C4-2B (cell line): ENCODE measurements at regions not wholly inside any gene's neighbourhood (a gene's known extent, or its start where the extent isn't known, plus 50 kb on each side); places are given as distances from the start of the nearest gene placed in this dataset.

Source experiments
- H3K27ac ChIP-seq: fragments of 450-650 bp; 2 replicates; pipeline ENCODE4 v1.5.1; 2017
- ZFX ChIP-seq: fragments of 450-650 bp; IDR thresholded peaks from 2 replicates; pipeline ENCODE4 v1.6.1; 2017
- TF ChIP-seq, protein P1 (sequence below): fragments of 450-650 bp; conservative IDR thresholded peaks from 2 replicates; pipeline ENCODE4 v1.5.1; 2017; ENCODE audit warnings: mild to moderate bottlenecking

DNA sequence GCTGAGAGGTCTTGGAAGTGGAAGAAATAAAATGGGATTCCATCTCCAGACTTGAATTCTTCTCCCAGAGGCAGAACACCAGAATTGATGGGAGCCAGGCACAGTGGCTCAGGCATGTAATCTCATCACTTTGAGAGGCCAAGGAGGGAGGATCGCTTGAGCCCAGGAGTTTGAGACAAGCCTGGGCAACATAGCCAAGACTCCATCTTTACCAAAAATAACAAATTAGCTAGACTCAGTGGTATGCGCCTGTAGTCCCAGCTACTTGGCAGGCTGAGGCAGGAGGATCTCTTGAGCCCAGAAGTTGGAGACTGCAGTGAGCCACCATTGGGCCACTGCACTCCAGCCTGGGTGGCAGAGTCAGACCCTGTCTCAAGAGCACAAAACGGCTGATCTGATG lies 144.3 kb downstream of the C1D start:
- H3K27ac ChIP-seq = no peak overlapping the region
- TF ChIP-seq, protein P1, sequence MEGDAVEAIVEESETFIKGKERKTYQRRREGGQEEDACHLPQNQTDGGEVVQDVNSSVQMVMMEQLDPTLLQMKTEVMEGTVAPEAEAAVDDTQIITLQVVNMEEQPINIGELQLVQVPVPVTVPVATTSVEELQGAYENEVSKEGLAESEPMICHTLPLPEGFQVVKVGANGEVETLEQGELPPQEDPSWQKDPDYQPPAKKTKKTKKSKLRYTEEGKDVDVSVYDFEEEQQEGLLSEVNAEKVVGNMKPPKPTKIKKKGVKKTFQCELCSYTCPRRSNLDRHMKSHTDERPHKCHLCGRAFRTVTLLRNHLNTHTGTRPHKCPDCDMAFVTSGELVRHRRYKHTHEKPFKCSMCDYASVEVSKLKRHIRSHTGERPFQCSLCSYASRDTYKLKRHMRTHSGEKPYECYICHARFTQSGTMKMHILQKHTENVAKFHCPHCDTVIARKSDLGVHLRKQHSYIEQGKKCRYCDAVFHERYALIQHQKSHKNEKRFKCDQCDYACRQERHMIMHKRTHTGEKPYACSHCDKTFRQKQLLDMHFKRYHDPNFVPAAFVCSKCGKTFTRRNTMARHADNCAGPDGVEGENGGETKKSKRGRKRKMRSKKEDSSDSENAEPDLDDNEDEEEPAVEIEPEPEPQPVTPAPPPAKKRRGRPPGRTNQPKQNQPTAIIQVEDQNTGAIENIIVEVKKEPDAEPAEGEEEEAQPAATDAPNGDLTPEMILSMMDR = no peak
- no peak for TF ChIP-seq ZFX

DNA sequence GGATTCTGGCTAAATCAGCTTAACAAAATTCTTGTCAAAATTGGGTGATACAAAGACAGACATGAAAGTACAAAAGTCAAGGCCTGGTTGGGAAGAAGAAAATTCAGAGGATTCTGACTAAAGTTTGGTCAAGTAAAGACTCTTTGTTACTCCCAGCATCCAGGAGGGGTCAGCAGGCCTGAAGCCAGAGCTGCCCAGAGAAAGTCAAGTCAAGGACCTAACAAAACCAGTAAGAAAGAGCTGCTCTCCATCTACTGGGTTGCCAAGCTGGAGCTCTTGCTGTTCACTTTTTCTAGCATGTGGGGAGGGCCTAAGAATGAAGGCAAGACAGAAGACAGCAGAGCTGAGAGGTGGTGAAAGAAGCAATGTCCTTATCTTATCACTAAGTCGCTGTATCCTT lies 143.3 kb downstream of the C1D start:
- H3K27ac ChIP-seq = no peak overlapping the region
- TF ChIP-seq ZFX = no peak
- TF ChIP-seq, protein P1 = no peak

DNA sequence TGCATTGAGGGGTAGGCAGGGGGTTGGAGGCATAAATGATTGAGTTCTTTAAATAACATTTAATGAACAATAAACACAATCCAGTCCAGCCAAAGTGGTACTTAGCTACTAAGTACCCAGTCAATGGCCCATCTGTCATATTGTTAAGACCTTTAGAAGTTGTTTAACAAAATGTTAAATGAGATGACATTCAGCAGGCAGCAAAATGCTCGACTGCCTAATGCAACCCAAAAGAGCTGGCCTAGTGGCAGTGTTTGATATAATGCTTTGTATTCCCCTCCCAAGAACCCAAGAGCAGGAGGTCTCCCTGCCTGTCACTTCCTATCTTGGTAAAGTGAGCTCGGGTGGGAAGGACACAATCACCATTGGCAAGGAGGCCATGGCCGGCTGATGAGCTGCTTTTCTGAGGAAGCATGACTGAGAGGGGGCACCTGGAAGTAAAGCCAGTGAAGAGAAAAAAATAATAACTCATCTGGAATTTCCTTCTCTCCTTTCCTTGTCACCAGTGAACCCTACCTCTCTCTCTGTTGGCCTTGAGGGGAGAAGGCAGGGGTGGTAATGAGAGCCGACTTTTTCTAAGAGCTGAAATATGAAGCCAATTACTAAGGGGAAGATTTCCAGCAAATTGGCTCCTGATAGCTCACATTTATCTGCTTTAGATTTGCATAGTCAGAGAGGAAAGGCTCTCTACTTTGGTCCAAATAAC lies 140.6 kb downstream of the C1D start:
- no peak overlapping the region for H3K27ac ChIP-seq
- TF ChIP-seq, protein P1 = no peak
- no peak for TF ChIP-seq ZFX

DNA sequence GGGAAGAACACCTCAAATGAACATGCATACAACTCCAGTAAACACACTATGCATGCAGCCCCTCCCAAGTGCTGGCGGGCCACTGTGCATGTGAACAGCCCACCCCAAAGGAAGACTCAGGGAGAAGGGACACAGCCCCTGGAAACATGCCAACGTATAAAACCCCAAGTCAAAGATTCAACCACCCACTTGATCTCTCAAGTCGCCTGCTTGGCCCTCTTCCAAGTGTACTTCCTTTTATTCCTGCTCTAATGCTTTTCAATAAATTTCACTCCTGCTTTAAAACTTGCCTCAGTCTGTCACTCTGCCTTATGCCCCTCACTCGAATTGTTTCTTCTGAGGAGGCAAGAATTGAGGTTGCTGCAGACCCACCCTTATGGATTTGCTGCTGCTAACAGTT lies 139.1 kb downstream of the C1D start:
- H3K27ac ChIP-seq = no peak overlapping the region
- no peak for TF ChIP-seq ZFX
- TF ChIP-seq, protein P1 = no peak

DNA sequence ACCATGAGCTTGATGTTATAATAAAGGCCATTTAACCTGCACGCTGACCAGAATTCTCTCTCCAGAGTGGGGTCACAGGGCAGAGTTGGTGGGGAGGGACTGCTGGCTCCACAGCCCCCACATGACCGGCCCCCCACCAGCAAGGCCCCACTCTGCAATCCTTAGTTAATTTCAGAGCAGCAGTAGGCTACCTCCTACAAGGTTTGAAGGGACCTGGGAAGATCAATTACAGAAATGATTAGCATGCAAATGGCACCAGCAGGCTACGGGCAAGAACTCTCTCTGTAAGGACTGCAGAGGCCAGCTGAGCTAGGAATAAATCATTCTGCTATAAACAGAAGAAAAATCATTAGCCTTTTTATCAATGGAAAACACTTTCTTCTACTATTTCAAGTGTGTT lies 135.3 kb downstream of the C1D start:
- no peak overlapping the region for H3K27ac ChIP-seq
- TF ChIP-seq, protein P1 = no peak
- TF ChIP-seq ZFX = no peak

DNA sequence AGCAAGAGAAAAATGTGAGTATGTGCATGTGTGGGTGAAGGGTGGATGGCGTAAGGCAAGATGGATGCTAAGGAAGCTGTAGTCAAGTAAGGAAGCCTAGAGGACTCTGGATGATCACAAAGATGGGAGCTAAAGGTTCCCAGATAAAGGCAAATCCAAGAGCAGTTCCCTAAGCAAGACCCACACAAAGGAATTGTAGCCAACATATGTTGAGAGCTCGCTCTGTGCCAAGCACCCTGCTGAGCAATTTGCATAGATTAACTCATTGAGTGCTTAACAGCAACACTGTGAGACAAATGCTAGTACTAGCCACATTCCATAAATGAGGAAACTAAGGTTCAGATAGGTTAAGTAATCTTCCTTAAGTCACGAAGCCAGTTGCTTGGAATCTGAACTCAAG lies 132.6 kb downstream of the C1D start:
- H3K27ac ChIP-seq = no peak overlapping the region

DNA sequence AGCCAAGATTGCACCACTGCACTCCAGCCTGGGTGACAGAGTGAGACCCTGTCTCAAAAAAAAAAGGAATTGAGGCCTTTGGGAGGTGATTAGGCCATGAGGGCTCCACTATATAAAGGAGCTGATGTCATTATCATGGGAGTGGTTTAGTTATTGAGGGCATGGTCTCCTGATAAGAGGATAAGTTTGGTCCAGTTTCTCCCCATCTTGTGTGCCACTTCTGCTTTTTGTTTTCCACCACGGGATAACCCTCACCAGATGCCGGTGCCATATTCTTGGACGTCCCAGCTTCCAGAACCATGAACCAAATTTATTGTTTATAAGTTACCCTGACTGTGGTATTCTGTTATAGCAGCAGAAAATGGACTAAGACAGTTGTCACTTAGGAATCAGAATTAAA lies 125.8 kb downstream of the C1D start:
- TF ChIP-seq, protein P1 = no peak
- TF ChIP-seq ZFX = no peak
- no peak overlapping the region for H3K27ac ChIP-seq

More for the DNA sequence above, 132.6 kb downstream of the C1D start:
- TF ChIP-seq, protein P1 = no peak
- TF ChIP-seq ZFX = no peak
